K562 (cell line): ENCODE measurements at regions not wholly inside any gene's neighbourhood (a gene's known extent, or its start where the extent isn't known, plus 50 kb on each side); places are given as distances from the start of the nearest gene placed in this dataset.

ENCODE experiments used
- CXXC5 ChIP-seq: fragments of 250-450 bp; sonication (Bioruptor Pico); IDR thresholded peaks from 2 replicates; pipeline ENCODE4 v1.8.0; 2022; ENCODE audit warnings: inconsistent platforms, mild to moderate bottlenecking, moderate library complexity
- ESRRB ChIP-seq: fragments of 250-450 bp; sonication (Bioruptor Pico); IDR thresholded peaks from 2 replicates; pipeline ENCODE4 v1.5.0; 2020; ENCODE audit warnings: mild to moderate bottlenecking, moderate library complexity, borderline replicate concordance
- FOXM1 ChIP-seq, 2 experiments: fragments of 450-650 bp in 1 of 2; sonication (generic) in 1 of 2; formaldehyde crosslinking in 1 of 2; IDR thresholded peaks; 2 replicates each; pipeline versions ENCODE4 v1.6.1 to v1.9.0; 2017 to 2022; ENCODE audit warnings: low read depth in 2 of 2, mild to moderate bottlenecking in 2 of 2, missing genetic modification reagents in 1 of 2, moderate library complexity in 1 of 2
- GABPB1 ChIP-seq: sonication (generic); formaldehyde crosslinking; IDR thresholded peaks from 2 replicates; pipeline ENCODE4 v1.8.0; 2022; ENCODE audit warnings: mild to moderate bottlenecking, missing genetic modification reagents
- GATAD2B ChIP-seq: fragments of 450-650 bp; IDR thresholded peaks from 2 replicates; pipeline ENCODE4 v1.6.1; 2017; ENCODE audit warnings: mild to moderate bottlenecking, borderline replicate concordance
- ILK ChIP-seq: fragments of 450-650 bp; IDR thresholded peaks from 2 replicates; pipeline ENCODE4 v1.6.1; 2016; ENCODE audit warnings: missing genetic modification characterization, low read depth, mild to moderate bottlenecking, missing compliant biosample characterization, moderate library complexity, borderline replicate concordance
- MCM2 ChIP-seq: fragments of 450-650 bp; IDR thresholded peaks from 2 replicates; pipeline ENCODE4 v1.6.1; 2017; ENCODE audit warnings: low read depth, mild to moderate bottlenecking
- POLR3A ChIP-seq: IDR thresholded peaks from 2 replicates; pipeline ENCODE4 v1.6.1; 2011; ENCODE audit warnings: borderline replicate concordance, mild to moderate bottlenecking, moderate library complexity; ENCODE audit not compliant: insufficient read length, insufficient read depth; ENCODE audit errors: extremely low read depth
- SMARCA5 ChIP-seq: fragments of 450-650 bp; IDR thresholded peaks from 2 replicates; pipeline ENCODE4 v1.6.1; 2016
- TRIM24 ChIP-seq, 2 experiments: fragments of 450-650 bp; IDR thresholded peaks; 2 replicates each; pipeline ENCODE4 v1.6.1; 2016
- ZFX ChIP-seq: sonication (generic); formaldehyde crosslinking; IDR thresholded peaks from 2 replicates; pipeline ENCODE4 v1.8.0; 2022; ENCODE audit warnings: mild to moderate bottlenecking, missing genetic modification reagents, moderate library complexity
- ZNF12 ChIP-seq: sonication (generic); formaldehyde crosslinking; IDR thresholded peaks from 2 replicates; pipeline ENCODE4 v1.4.0; 2020; ENCODE audit warnings: mild to moderate bottlenecking, missing genetic modification reagents
- ZNF143 ChIP-seq: sonication (generic); formaldehyde crosslinking; IDR thresholded peaks from 2 replicates; pipeline ENCODE4 v1.9.0; 2022; ENCODE audit warnings: mild to moderate bottlenecking, missing genetic modification reagents
- ZNF282 ChIP-seq: sonication (generic); formaldehyde crosslinking; IDR thresholded peaks from 2 replicates; pipeline ENCODE4 v1.8.1; 2023; ENCODE audit warnings: missing genetic modification reagents
- ZNF586 ChIP-seq: fragments of 450-650 bp; formaldehyde crosslinking; conservative IDR thresholded peaks from 2 replicates; pipeline ENCODE4 v1.4.0; 2020; ENCODE audit warnings: mild to moderate bottlenecking, moderate library complexity
- TF ChIP-seq, protein P1 (sequence below), 2 experiments: fragments of 250-450 bp in 1 of 2; fragments of 450-650 bp in 1 of 2; sonication (Bioruptor Pico) in 1 of 2; IDR thresholded peaks; 2 replicates each; pipeline versions ENCODE4 v1.6.1 to v1.8.0; 2016 to 2021; ENCODE audit warnings: mild to moderate bottlenecking in 2 of 2, moderate library complexity in 2 of 2, missing compliant biosample characterization in 1 of 2, missing genetic modification characterization in 1 of 2
- TF ChIP-seq, protein P2 (sequence below), 2 experiments: fragments of 450-650 bp; formaldehyde crosslinking in 1 of 2; IDR thresholded peaks; 2 replicates each; pipeline versions ENCODE4 v1.4.0 to v1.6.1; 2014 to 2020; ENCODE audit warnings: mild to moderate bottlenecking in 2 of 2, borderline replicate concordance in 1 of 2, low read depth in 1 of 2
- TF ChIP-seq, protein P3 (sequence below): sonication (generic); formaldehyde crosslinking; IDR thresholded peaks from 2 replicates; pipeline ENCODE4 v1.9.0; 2022; ENCODE audit warnings: mild to moderate bottlenecking, missing genetic modification reagents

DNA sequence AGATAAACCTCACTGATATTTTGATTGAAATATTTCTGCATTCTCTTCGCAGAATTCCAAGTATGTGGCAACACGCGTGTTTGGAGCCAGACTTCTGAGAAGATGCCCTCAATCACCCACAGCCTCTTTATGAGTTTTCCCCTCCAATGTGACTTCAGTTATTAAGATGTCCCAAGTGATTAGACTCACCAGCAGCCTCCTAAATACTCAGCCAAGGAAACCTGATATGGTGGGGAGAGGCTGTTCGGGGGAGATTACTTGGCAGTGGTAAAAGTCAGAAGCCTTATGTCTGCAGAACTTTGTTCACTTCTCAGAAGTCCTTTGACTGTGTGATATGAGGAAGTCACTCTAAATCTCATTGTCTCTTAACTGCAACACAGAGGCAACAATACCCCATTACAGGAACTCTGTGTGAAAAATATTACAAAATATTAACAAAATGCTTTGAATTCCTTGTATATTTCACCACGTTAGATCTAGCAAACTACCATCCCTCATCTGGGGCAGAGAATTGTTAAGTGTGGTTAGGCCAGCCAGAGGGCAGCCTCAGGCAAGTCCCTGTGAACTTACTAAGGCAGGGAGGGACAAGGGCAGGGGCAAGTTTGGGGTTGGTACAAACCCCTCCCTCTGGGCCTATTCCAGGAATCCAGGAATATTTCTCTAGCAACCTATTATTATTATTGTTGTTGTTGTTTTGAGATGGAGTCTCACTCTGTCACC is 151.4 kb upstream of the USP9X start (continued):
- no peak for TF ChIP-seq GATAD2B
- no peak for TF ChIP-seq ZFX (CRISPR knock-in tag)
- no peak for TF ChIP-seq ZNF282
- TF ChIP-seq ESRRB (CRISPR knock-in tag) = no peak
- no peak for TF ChIP-seq SMARCA5
- TF ChIP-seq ZNF586 (CRISPR knock-in tag) = no peak
- TF ChIP-seq ZNF12 = no peak
- TF ChIP-seq FOXM1 (IDR thresholded peaks at IDR 0.05; ENCODE audit: low read depth) = 0 out of 2 replicates have a peak, but pooled peaks have one; percentile 44
- TF ChIP-seq FOXM1 (CRISPR knock-in tag; IDR thresholded peaks at IDR 0.05; ENCODE audit: low read depth) = no peak
- TF ChIP-seq, protein P1, sequence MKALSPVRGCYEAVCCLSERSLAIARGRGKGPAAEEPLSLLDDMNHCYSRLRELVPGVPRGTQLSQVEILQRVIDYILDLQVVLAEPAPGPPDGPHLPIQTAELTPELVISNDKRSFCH (CRISPR knock-in tag; IDR thresholded peaks at IDR 0.05) = no peak
- TF ChIP-seq, protein P1 (tag; IDR thresholded peaks at IDR 0.05) = no peak
- TF ChIP-seq, protein P2, sequence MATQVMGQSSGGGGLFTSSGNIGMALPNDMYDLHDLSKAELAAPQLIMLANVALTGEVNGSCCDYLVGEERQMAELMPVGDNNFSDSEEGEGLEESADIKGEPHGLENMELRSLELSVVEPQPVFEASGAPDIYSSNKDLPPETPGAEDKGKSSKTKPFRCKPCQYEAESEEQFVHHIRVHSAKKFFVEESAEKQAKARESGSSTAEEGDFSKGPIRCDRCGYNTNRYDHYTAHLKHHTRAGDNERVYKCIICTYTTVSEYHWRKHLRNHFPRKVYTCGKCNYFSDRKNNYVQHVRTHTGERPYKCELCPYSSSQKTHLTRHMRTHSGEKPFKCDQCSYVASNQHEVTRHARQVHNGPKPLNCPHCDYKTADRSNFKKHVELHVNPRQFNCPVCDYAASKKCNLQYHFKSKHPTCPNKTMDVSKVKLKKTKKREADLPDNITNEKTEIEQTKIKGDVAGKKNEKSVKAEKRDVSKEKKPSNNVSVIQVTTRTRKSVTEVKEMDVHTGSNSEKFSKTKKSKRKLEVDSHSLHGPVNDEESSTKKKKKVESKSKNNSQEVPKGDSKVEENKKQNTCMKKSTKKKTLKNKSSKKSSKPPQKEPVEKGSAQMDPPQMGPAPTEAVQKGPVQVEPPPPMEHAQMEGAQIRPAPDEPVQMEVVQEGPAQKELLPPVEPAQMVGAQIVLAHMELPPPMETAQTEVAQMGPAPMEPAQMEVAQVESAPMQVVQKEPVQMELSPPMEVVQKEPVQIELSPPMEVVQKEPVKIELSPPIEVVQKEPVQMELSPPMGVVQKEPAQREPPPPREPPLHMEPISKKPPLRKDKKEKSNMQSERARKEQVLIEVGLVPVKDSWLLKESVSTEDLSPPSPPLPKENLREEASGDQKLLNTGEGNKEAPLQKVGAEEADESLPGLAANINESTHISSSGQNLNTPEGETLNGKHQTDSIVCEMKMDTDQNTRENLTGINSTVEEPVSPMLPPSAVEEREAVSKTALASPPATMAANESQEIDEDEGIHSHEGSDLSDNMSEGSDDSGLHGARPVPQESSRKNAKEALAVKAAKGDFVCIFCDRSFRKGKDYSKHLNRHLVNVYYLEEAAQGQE (IDR thresholded peaks at IDR 0.05; ENCODE audit: borderline replicate concordance) = peak; percentile 12; the same call in 1 of the 2 replicates
- TF ChIP-seq, protein P2 (CRISPR knock-in tag; IDR thresholded peaks at IDR 0.05; ENCODE audit: low read depth) = no peak
- TF ChIP-seq ZNF143 (CRISPR knock-in tag) = no peak
- TF ChIP-seq CXXC5 (CRISPR knock-in tag) = 0 out of 2 replicates have a peak, but pooled peaks have one; percentile 30
- no peak for TF ChIP-seq MCM2
- no peak for TF ChIP-seq POLR3A
- TF ChIP-seq ILK = no peak
- peak in 1 of 2 experiments; percentile 21; a peak in 1 of 4 replicates for TF ChIP-seq TRIM24 (IDR thresholded peaks at IDR 0.05)
- no peak for TF ChIP-seq GABPB1 (CRISPR knock-in tag)
- TF ChIP-seq, protein P3, sequence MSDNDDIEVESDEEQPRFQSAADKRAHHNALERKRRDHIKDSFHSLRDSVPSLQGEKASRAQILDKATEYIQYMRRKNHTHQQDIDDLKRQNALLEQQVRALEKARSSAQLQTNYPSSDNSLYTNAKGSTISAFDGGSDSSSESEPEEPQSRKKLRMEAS = no peak
